ENCODE measurements at regions not wholly inside any gene's neighbourhood (a gene's known extent, or its start where the extent isn't known, plus 50 kb on each side); places are given as distances from the start of the nearest gene placed in this dataset.

DNA sequence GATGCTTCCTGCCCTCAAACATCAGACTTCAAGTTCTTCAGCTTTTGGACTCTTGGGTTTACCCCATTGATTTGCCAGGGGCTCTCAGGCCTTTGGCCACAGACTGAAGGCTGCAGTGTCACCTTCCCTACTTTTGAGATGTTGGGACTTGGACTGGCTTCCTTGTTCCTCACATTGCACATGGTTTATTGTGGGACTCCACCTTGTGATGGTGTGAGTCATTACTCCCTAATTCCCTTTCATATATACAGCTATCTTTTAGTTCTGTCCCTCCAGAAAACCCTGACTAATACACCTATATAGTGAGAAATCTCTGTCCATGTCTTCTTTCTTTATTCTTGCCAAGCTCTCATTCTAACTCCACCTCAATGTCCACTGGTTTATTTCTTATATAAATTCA lies 736.9 kb upstream of the HS3ST1 start:
- H3K27ac ChIP-seq (ENCODE audit: low read depth, low read length): no peak overlapping the region
- no peak overlapping the region for H3K9ac ChIP-seq (ENCODE audit: low read depth in 1 of 3, low read length in 3 of 3)
- no peaks in the 10 kb centered on the region for H3K27me3 ChIP-seq (ENCODE audit: control insufficient read depth in 3 of 3, insufficient read depth in 3 of 3, low read length in 3 of 3)
- H3K36me3 ChIP-seq (ENCODE audit: control insufficient read depth in 3 of 3, insufficient read depth in 3 of 3, low read length in 3 of 3): no peaks in the 10 kb centered on the region
- no peaks in the 10 kb centered on the region for H3K4me1 ChIP-seq (ENCODE audit: control insufficient read depth in 3 of 3, insufficient read depth in 3 of 3, low read length in 3 of 3)
- no peak overlapping the region for H3K4me3 ChIP-seq (ENCODE audit: low read length in 3 of 3)
- H3K9me3 ChIP-seq (ENCODE audit: control insufficient read depth in 3 of 3, low read length in 3 of 3): no peaks in the 10 kb centered on the region

DNA sequence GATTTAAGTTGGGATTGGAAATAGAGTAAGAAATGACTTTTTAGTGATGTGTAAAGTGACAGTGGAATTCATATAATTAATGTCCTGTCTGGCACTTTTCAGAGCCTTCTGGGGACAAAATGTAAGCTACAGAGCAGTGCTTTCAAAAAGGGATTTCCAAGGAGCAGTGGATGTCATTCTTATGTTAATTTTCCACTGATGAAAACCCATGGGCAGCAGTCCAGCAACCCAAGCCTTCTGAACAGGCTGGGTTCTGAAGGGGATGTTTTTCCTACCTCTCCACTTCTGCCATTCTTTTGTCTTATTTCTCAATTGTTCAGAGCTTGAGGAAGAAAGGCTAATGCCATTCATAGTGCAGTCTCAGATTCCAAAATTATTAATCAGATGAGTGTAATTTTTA lies 717.6 kb upstream of the HS3ST1 start:
- no peak overlapping the region for H3K27ac ChIP-seq (ENCODE audit: low read depth, low read length)
- H3K36me3 ChIP-seq (ENCODE audit: control insufficient read depth in 3 of 3, insufficient read depth in 3 of 3, low read length in 3 of 3): no peaks in the 10 kb centered on the region
- no peaks in the 10 kb centered on the region for H3K27me3 ChIP-seq (ENCODE audit: control insufficient read depth in 3 of 3, insufficient read depth in 3 of 3, low read length in 3 of 3)
- H3K9ac ChIP-seq (ENCODE audit: low read depth in 1 of 3, low read length in 3 of 3): no peak overlapping the region
- H3K4me1 ChIP-seq (ENCODE audit: control insufficient read depth in 3 of 3, insufficient read depth in 3 of 3, low read length in 3 of 3): no peaks in the 10 kb centered on the region
- H3K9me3 ChIP-seq (ENCODE audit: control insufficient read depth in 3 of 3, low read length in 3 of 3): no peaks in the 10 kb centered on the region
- H3K4me3 ChIP-seq (ENCODE audit: low read length in 3 of 3): no peak overlapping the region

DNA sequence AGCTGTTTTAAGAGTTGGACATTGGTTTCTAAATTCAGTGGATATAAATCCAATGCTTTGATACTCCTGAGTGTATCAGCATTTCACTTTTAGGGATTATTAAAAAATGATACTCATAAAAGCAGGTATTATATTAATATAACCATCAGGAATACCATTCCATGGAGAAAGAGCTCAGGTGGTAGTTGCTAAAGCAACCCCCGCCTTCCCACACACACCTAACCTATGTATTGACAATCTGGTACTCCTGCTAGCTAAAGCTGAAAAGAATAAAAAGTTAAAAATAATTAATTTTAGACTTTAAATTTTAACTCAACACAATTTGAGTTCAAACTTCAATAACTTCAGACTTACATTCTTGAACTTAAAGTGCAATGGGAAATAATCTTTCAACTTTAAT lies 717.1 kb upstream of the HS3ST1 start:
- Histone ChIP-seq H3K9ac (ENCODE audit: low read depth in 1 of 3, low read length in 3 of 3) (no peak overlapping the region), H3K27ac (ENCODE audit: low read depth, low read length) (no peak overlapping the region), H3K9me3 (ENCODE audit: control insufficient read depth in 3 of 3, low read length in 3 of 3) (no peaks in the 10 kb centered on the region), H3K4me3 (ENCODE audit: low read length in 3 of 3) (no peak overlapping the region), H3K36me3 (ENCODE audit: control insufficient read depth in 3 of 3, insufficient read depth in 3 of 3, low read length in 3 of 3) (no peaks in the 10 kb centered on the region), H3K27me3 (ENCODE audit: control insufficient read depth in 3 of 3, insufficient read depth in 3 of 3, low read length in 3 of 3) (no peaks in the 10 kb centered on the region), H3K4me1 (ENCODE audit: control insufficient read depth in 3 of 3, insufficient read depth in 3 of 3, low read length in 3 of 3) (no peaks in the 10 kb centered on the region)

DNA sequence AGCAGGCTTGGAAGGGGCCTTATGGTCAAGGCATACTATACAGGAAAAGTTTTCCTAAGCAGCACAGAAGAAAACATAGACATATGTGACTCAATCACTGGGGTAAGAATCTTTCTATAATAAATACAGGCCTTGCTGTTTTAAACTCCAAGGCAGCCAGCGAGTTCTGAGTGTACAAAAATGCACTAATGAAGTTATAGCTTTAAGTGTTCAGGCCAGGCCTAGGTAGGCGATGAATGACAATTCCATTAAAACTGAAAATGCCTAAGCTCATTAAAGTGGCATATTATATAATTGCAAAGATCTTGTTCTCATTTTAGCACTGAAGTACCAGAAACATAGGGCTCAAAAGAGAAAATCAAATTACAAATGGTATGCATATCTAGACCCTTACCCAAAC lies 716.4 kb upstream of the HS3ST1 start:
- no peaks in the 10 kb centered on the region for H3K27me3 ChIP-seq (ENCODE audit: control insufficient read depth in 3 of 3, insufficient read depth in 3 of 3, low read length in 3 of 3)
- H3K4me1 ChIP-seq (ENCODE audit: control insufficient read depth in 3 of 3, insufficient read depth in 3 of 3, low read length in 3 of 3): no peaks in the 10 kb centered on the region
- H3K9ac ChIP-seq (ENCODE audit: low read depth in 1 of 3, low read length in 3 of 3): no peak overlapping the region
- H3K36me3 ChIP-seq (ENCODE audit: control insufficient read depth in 3 of 3, insufficient read depth in 3 of 3, low read length in 3 of 3): no peaks in the 10 kb centered on the region
- no peak overlapping the region for H3K4me3 ChIP-seq (ENCODE audit: low read length in 3 of 3)
- H3K27ac ChIP-seq (ENCODE audit: low read depth, low read length): no peak overlapping the region
- H3K9me3 ChIP-seq (ENCODE audit: control insufficient read depth in 3 of 3, low read length in 3 of 3): no peaks in the 10 kb centered on the region

DNA sequence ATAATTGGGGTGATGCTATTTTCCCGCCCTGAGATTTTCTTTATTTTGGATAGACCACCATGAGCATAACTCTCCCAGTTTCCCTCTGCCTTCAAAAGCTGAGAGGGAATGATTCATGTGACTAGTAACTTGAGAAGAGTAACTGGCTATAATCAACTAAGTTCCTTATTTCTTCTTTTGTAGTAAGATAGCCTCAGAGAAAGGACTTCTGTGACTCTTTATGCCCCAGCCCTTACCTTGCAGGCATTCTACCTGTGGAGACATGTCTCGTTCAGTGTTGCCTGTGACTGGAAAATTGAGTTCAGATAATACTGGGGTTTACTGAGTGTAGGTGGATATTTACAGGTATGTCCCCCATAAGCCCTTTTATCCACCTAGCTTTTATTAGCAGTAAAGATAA lies 715.4 kb upstream of the HS3ST1 start:
- Histone ChIP-seq H3K36me3 (ENCODE audit: control insufficient read depth in 3 of 3, insufficient read depth in 3 of 3, low read length in 3 of 3) (no peaks in the 10 kb centered on the region), H3K4me3 (ENCODE audit: low read length in 3 of 3) (no peak overlapping the region), H3K27ac (ENCODE audit: low read depth, low read length) (no peak overlapping the region), H3K27me3 (ENCODE audit: control insufficient read depth in 3 of 3, insufficient read depth in 3 of 3, low read length in 3 of 3) (no peaks in the 10 kb centered on the region), H3K9me3 (ENCODE audit: control insufficient read depth in 3 of 3, low read length in 3 of 3) (no peaks in the 10 kb centered on the region), H3K4me1 (ENCODE audit: control insufficient read depth in 3 of 3, insufficient read depth in 3 of 3, low read length in 3 of 3) (no peaks in the 10 kb centered on the region), H3K9ac (ENCODE audit: low read depth in 1 of 3, low read length in 3 of 3) (no peak overlapping the region)

DNA sequence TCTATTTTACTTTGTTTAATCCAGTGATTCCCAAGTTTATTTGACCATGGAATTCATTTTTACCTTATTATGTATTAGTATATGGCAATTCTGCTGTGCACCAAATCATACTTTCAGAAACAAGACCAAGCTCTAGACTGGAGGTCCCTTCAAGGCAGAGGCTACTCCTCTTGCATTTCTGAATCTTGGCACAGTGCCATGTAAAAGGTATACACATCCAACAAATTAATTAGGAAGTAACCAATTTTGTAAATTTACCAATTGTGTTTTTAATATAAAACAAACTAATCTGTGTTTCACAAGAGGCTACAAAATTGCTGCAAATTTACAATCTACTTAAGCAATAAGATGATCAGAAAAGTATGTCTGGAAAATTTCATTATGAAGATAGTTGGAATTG lies 712.2 kb upstream of the HS3ST1 start:
- no peak overlapping the region for H3K27ac ChIP-seq (ENCODE audit: low read depth, low read length)
- no peak overlapping the region for H3K9ac ChIP-seq (ENCODE audit: low read depth in 1 of 3, low read length in 3 of 3)
- no peaks in the 10 kb centered on the region for H3K27me3 ChIP-seq (ENCODE audit: control insufficient read depth in 3 of 3, insufficient read depth in 3 of 3, low read length in 3 of 3)
- H3K36me3 ChIP-seq (ENCODE audit: control insufficient read depth in 3 of 3, insufficient read depth in 3 of 3, low read length in 3 of 3): no peaks in the 10 kb centered on the region
- no peak overlapping the region for H3K4me3 ChIP-seq (ENCODE audit: low read length in 3 of 3)
- no peaks in the 10 kb centered on the region for H3K9me3 ChIP-seq (ENCODE audit: control insufficient read depth in 3 of 3, low read length in 3 of 3)
- no peaks in the 10 kb centered on the region for H3K4me1 ChIP-seq (ENCODE audit: control insufficient read depth in 3 of 3, insufficient read depth in 3 of 3, low read length in 3 of 3)

DNA sequence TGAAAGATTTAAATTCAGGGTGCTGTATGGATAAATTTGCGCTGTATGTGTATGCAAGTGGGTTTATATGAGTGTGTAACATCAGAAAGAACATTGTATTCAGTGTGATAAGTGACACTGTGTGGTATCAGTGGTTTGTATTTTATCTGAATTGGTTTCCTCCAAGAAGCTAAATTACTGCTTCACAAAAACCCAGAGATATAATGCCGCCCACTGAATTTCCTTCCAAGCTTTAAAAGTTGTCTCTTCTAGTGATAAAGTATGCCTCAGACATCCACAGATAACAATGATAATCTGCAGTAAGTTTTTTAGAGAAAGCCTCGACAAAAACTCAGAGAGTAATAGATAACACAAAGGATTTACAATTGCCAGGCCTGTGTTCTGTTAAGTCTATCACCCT lies 710.6 kb upstream of the HS3ST1 start:
- Histone ChIP-seq H3K9me3 (ENCODE audit: control insufficient read depth in 3 of 3, low read length in 3 of 3) (no peaks in the 10 kb centered on the region), H3K4me1 (ENCODE audit: control insufficient read depth in 3 of 3, insufficient read depth in 3 of 3, low read length in 3 of 3) (no peaks in the 10 kb centered on the region), H3K27me3 (ENCODE audit: control insufficient read depth in 3 of 3, insufficient read depth in 3 of 3, low read length in 3 of 3) (no peaks in the 10 kb centered on the region), H3K36me3 (ENCODE audit: control insufficient read depth in 3 of 3, insufficient read depth in 3 of 3, low read length in 3 of 3) (no peaks in the 10 kb centered on the region), H3K9ac (ENCODE audit: low read depth in 1 of 3, low read length in 3 of 3) (no peak overlapping the region), H3K4me3 (ENCODE audit: low read length in 3 of 3) (no peak overlapping the region), H3K27ac (ENCODE audit: low read depth, low read length) (no peak overlapping the region)

DNA sequence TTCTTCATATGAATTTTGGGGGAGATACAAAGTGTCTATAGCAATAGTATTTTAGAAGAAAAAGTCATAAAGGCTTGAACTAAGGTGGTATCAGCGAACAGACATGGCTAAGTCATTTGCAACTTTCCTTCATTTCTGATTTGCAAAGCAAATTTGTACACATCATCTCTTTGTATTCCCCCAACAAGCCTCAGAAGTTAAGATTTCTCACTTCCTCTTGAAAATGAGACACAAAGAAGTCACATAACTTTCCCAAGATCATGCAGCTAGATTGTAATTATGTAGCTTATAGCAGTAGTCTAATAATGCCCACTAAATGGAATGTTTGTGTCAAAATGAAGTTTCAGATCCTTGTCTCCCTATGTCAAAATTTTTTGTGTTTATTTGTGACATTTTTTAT lies 709.8 kb upstream of the HS3ST1 start:
- Histone ChIP-seq H3K9me3 (ENCODE audit: control insufficient read depth in 3 of 3, low read length in 3 of 3) (peaks cover 0 to 2% (median 0%) of the 10 kb centered on the region in 3 donors), H3K4me3 (ENCODE audit: low read length in 3 of 3) (no peak overlapping the region), H3K27ac (ENCODE audit: low read depth, low read length) (no peak overlapping the region), H3K27me3 (ENCODE audit: control insufficient read depth in 3 of 3, insufficient read depth in 3 of 3, low read length in 3 of 3) (no peaks in the 10 kb centered on the region), H3K9ac (ENCODE audit: low read depth in 1 of 3, low read length in 3 of 3) (no peak overlapping the region), H3K4me1 (ENCODE audit: control insufficient read depth in 3 of 3, insufficient read depth in 3 of 3, low read length in 3 of 3) (no peaks in the 10 kb centered on the region), H3K36me3 (ENCODE audit: control insufficient read depth in 3 of 3, insufficient read depth in 3 of 3, low read length in 3 of 3) (no peaks in the 10 kb centered on the region)

DNA sequence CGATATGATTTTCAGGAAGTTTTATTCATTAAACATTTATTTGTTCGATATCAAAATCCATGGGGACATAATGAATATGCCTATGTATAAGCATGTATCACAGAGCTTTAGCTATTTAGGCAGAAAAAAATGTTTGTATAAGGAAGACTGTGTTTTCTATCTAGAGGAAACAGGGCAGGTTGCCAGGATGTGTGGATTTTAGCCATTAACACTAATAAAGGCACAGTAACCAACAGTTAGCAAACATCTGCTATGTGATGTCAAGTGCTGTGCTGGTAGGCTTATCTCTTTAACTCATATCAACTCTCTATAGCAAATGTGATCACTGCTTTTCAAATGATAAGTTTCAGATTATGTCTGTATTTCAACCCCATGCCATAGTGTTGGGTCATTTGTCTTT lies 708.9 kb upstream of the HS3ST1 start:
- Histone ChIP-seq H3K27ac (ENCODE audit: low read depth, low read length) (no peak overlapping the region), H3K9me3 (ENCODE audit: control insufficient read depth in 3 of 3, low read length in 3 of 3) (peaks cover 0 to 2% (median 0%) of the 10 kb centered on the region in 3 donors), H3K27me3 (ENCODE audit: control insufficient read depth in 3 of 3, insufficient read depth in 3 of 3, low read length in 3 of 3) (no peaks in the 10 kb centered on the region), H3K36me3 (ENCODE audit: control insufficient read depth in 3 of 3, insufficient read depth in 3 of 3, low read length in 3 of 3) (no peaks in the 10 kb centered on the region), H3K4me3 (ENCODE audit: low read length in 3 of 3) (no peak overlapping the region), H3K4me1 (ENCODE audit: control insufficient read depth in 3 of 3, insufficient read depth in 3 of 3, low read length in 3 of 3) (no peaks in the 10 kb centered on the region), H3K9ac (ENCODE audit: low read depth in 1 of 3, low read length in 3 of 3) (no peak overlapping the region)

DNA sequence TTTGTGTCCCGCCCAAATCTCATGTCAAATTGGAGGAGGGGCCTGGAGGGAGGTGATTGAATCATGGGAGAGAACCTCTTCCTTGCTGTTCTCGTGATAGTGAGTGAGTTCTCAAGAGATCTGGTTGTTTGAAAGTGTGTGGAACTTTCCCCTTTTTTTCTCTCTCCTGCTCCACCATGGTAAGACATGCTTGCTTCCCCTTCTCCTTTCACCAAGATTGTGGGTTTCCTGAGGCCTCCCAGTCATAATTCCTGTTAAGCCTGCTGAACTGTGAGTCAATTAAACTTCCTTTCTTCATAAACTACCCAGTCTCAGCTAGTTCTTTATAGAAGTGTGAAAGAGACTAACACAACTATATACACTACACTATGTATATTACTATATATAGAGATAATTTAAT lies 697.8 kb upstream of the HS3ST1 start:
- Histone ChIP-seq H3K4me1 (ENCODE audit: control insufficient read depth in 3 of 3, insufficient read depth in 3 of 3, low read length in 3 of 3) (no peaks in the 10 kb centered on the region), H3K9me3 (ENCODE audit: control insufficient read depth in 3 of 3, low read length in 3 of 3) (peaks cover 0 to 3% (median 0%) of the 10 kb centered on the region in 3 donors), H3K9ac (ENCODE audit: low read depth in 1 of 3, low read length in 3 of 3) (no peak overlapping the region), H3K36me3 (ENCODE audit: control insufficient read depth in 3 of 3, insufficient read depth in 3 of 3, low read length in 3 of 3) (no peaks in the 10 kb centered on the region), H3K4me3 (ENCODE audit: low read length in 3 of 3) (no peak overlapping the region), H3K27ac (ENCODE audit: low read depth, low read length) (no peak overlapping the region), H3K27me3 (ENCODE audit: control insufficient read depth in 3 of 3, insufficient read depth in 3 of 3, low read length in 3 of 3) (no peaks in the 10 kb centered on the region)

DNA sequence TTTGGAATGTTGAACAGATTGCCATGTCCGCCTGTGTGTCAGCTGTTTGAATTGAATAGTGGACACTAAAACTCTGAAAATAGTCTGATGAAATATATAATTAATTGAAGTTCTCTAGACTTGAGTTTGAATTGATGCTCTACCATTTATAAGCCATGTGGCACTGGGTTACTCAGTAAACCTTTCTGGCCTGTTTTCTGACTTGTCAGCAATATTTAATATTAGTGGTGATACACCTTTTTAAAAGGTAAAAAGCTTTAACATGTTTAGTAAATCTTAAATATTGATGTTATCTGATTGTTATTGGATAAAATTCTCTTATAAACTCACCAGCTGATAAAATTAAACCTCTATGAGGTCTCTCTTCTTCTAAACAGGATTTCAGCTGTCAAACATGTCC lies 695.4 kb upstream of the HS3ST1 start:
- no peak overlapping the region for H3K4me3 ChIP-seq (ENCODE audit: low read length in 3 of 3)
- no peak overlapping the region for H3K27ac ChIP-seq (ENCODE audit: low read depth, low read length)
- H3K27me3 ChIP-seq (ENCODE audit: control insufficient read depth in 3 of 3, insufficient read depth in 3 of 3, low read length in 3 of 3): no peaks in the 10 kb centered on the region
- peaks cover 0 to 3% (median 0%) of the 10 kb centered on the region in 3 donors for H3K9me3 ChIP-seq (ENCODE audit: control insufficient read depth in 3 of 3, low read length in 3 of 3)
- no peaks in the 10 kb centered on the region for H3K36me3 ChIP-seq (ENCODE audit: control insufficient read depth in 3 of 3, insufficient read depth in 3 of 3, low read length in 3 of 3)
- H3K9ac ChIP-seq (ENCODE audit: low read depth in 1 of 3, low read length in 3 of 3): no peak overlapping the region
- no peaks in the 10 kb centered on the region for H3K4me1 ChIP-seq (ENCODE audit: control insufficient read depth in 3 of 3, insufficient read depth in 3 of 3, low read length in 3 of 3)

All from skeletal muscle tissue (tissue), 3 donors.